HG03575 (cell line): ENCODE measurements at regions not wholly inside any gene's neighbourhood (a gene's known extent, or its start where the extent isn't known, plus 50 kb on each side); places are given as distances from the start of the nearest gene placed in this dataset.

ENCODE experiments used
- ATAC-seq: cut with Tn5 transposase; IDR thresholded peaks from one replicate; pipeline ENCODE4 v1.9.1; 2021; ENCODE audit not compliant: unreplicated experiment, insufficient number of reproducible peaks, low FRiP score; ENCODE audit errors: extremely low read depth

DNA sequence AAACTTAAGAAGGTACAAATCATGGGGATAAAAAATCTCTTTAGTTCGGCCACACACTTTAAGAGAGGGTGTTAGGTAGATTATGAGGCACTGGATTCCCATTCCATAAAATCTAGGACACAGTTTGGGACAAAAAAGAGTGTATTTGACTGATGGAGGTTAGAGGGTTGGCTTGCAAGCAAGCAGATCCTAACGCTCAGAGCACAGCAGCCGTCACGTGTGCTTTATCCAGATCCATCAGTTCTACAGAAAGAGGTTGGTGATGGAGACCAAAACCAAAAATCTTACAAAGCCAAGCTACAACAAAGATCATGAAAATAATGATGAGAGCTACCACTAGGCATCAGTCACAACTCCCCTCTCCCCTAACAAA lies 549.4 kb downstream of the TNS3 start:
- no peak for ATAC-seq

DNA sequence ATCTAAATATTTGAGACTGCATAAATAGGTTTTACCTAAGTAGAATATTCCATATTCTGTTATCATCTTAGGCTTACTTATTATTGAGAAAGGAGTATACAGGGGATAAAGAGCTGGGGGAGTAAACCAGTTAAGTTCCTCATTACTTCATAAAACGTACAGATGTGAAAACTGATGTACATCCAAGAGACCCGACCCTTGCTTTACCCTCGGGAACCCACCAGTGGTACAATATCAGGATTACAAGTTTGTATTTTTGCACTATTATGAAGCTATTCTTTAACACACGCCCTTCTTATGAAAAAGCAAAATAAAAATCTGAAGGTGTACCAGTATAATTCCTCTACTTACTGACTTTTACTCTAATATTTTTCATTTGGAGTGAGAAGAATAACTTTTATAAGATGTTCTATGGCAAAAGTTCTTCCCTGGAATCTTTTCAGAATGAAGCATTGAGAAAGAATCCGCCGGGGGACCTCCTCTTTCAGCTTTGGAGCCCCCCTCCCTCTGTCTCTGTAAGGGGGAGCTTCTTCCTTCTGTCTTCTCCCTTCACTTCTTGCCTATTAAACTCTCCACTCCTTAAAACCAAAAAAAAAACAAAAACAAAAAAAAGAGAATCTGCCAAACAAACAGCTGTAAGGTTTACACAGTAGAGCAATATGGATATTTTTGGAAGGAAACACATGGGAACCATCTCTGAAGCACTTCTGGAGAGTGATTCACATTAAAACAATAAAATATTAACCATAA lies 550.0 kb downstream of the TNS3 start:
- ATAC-seq = no peak

DNA sequence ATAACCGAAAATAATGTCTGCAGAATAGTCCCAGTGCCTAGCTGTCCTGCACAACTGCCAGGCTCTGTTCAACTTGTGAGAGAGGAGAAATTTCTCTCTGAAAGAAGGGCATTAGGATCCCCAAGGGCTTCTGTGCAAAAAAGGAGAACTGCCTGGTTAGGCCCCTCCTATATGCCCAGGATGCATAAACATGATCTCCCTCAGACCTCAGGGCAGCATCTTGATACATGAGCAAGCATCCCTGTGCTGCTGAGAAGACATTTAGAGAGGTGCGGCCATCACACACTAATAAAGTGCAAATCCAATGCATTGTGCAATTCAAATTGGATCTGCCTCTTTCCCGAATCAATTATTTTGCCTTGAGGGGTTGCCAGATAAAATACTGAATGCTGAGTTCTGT lies 553.6 kb downstream of the TNS3 start:
- ATAC-seq = no peak

DNA sequence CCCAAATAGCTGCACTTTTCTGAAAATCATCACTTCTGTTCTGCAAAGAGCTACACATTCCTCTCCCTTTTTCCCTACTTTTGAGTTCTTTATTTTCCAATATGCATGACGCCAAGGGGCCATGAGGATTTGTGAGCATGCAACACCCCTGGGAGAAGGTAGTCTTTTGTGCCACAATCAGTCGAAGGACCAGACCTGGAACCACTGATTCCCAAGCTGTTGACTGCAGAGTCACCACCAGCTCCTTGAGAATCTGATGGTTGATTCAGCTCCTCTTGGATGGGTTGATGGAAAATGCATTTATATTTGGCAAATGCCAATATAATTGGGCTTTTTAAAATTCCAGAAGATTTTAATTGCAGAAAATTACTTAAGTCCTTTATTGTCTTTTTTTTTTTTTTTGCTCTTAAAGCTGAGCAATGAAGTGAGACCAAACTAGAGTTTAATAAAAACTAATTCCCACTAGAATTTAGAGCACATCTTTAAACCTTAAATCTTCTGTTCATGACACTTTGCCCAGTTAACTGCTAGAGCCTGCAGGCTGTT lies 554.1 kb downstream of the TNS3 start:
- ATAC-seq = no peak

DNA sequence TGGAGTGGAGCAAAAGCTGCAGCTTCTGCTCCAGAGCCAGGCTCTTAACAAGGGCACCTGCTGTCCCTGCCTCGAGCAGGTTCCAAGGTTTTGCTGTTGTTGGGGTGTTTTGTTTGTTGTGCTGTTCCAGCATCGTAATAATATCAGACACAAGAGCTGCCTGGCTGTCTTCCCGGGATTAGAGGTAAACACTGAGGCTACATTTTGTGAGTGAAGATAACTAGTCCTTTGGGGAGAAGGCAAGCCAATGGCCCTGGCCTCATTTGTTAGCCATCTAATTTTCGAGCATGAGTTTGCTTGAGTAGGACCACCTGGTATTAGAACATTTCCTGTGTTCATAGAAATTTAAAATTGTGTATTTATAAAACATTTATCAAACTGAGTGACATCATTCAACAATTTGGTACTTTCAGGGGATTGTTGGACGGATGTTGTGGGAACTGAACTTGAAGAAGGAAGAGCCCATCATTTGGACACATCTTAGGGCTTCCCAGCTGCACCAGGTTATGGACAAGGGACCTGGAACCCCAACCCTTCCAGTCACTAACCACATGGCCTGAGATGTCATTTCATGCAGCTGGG lies 555.0 kb downstream of the TNS3 start:
- no peak for ATAC-seq

DNA sequence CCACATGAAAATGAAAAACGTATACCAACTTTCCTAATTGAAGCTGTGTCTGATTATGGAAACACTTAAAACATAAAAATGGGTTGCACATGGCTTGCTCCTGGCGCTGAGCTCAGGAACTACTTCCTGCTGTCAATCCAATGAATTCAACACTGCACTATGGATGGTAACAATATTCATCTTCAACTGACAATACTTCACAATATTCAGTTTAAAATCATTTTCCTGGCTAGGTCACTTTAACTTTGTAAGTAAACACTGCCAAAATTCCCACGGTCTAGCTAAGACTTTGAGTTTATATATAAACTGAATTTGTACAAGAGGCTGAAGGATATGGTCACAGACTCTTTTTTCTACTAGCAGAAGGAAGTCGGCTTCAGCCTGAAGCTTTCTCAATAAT lies 556.9 kb downstream of the TNS3 start:
- no peak for ATAC-seq

DNA sequence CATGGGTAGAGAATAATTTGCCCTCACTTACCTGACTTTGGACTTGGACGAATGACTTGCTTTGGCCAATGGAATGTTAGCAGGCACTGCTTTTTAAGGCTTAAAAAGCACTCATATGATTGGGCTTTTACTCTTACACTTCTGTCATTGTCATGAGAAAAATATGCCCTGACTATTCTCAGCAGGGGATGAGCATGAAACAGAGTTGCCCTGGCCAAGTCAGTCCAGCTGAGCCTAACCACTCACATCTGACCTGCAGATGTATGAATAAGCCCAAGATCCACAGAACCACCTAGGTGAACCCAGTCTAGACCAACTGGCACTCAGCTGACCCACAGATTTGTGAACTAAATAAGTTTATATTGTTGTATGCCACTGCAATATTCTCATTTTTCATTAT lies 573.5 kb downstream of the TNS3 start:
- ATAC-seq = no peak

DNA sequence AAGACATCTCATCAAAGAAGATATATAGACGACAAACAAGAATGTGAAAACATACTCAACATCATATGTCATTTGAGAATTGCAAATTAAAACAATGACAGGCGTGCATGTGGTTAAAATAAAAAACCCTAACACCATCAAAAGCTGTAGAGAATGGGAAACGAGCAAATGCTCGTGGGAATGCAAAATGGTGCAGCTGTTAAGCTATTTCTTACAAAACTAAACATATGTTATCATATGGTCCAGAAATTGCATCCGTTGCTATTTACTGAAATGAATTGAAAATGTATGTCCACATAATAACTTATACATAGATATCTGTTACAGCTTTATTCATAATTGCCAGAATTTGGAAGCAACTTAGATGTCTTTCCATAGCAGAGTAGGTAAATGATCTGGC lies 574.4 kb downstream of the TNS3 start:
- no peak for ATAC-seq

DNA sequence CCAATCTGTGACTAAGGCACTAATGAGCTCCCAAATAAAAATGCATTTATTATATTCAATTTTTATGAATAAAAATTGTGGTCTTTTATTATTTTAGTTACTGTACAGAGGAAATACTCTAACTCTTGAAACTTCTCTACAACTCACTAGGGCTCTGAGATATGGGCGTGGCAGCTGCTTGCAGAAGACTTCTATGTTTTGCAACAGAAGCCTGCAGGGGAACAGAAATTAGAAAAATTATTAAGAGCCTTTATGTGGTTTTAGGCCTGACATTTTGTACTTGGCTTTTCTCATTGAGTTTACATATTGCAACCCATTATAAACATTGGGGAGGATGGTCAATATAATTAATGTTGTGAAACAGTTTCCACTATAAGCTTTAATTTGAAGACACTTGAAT lies 581.4 kb downstream of the TNS3 start:
- ATAC-seq = no peak

DNA sequence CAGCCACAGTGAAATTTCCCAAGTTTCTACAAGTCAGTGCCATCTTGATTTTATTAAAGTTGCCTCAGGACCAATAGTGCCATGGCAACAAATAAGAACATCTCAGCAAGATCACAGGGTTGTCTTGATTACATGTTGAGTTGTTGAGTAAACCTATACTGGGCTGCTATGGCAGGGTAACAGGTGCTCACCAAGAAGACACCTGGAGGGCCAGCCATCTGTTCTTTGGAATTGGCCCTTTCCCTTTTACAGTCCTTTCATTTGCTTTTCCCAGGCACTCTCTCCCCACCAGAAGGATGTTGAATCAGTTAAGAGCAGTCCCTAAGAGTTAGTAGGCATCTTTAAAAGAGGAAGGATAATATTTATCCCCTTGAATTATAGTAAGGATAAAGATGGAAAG lies 582.0 kb downstream of the TNS3 start:
- no peak for ATAC-seq

DNA sequence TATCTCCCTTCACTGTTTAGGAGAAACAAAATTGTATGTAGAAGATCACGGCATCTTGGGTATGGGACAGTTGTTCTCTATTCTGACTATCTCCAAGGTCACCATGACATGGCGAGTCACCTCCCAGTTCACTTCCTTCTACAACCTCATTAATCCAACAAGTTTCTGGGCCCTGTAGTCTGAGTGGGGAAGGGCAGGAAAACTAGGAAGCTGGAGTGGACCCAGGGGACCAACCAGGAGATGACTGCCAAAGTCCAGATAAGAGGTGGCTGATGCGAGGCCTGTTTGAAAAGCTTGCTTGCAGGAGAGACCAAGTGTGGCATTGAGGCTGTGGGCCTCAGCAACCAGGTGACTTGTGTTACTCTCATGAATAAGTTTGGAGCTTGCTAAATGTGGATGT lies 584.9 kb downstream of the TNS3 start:
- ATAC-seq = no peak

DNA sequence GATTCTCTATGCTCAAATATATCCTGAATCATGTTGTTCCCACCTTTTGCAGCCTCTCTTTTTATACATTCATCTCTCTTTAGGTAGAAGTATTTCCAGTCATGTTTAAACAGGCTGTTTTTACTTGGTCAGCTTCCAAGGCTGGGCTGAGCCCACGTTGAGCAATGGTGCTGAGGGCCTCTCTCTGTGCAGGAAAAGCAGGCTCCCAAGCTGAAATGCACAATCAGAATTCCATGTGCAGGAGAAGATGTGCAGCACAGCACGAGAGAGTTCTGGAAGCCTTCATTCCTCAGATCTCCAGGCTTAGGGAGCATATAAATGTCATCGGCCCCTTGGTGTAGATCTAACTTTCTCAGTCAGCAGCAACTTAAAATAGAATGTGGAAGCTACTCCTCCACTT lies 588.5 kb downstream of the TNS3 start:
- no peak for ATAC-seq

DNA sequence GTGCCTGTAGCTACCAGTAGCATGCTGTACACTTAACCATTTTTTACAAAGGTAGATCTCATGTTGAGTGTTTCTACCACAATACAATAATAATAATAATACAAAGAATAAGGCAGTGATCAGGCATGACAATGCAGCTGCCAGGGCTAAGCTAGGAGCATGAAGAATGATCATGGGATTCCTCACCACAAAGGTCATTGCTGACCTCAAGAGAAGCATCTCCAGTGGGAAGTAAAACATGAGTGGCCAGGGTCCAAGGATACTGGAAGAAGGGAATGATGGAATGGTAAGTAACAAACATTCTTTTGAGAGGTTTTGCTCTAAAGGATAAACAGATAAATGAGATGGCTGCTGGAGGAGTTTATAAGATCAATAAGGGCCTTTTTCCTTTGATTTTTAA lies 591.1 kb downstream of the TNS3 start:
- no peak for ATAC-seq

DNA sequence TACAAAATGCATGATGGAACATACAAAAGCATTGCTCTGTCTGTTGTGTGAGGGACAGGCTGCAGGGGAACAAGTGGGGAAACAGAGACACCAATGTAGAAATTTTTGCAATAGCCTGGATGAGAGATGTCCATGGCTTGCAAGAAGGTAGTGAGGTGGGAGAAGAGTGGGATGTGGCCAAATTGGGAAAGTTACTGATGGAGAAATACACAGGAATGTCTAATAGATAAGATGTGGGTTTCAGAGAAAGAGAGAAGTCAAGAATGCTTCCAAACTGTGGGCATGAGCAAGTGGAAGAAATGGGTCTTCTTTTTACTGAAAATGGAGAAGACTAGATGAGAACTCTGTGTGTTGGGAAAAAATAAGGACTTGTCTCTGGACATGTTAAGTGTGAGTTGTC lies 592.7 kb downstream of the TNS3 start:
- no peak for ATAC-seq

DNA sequence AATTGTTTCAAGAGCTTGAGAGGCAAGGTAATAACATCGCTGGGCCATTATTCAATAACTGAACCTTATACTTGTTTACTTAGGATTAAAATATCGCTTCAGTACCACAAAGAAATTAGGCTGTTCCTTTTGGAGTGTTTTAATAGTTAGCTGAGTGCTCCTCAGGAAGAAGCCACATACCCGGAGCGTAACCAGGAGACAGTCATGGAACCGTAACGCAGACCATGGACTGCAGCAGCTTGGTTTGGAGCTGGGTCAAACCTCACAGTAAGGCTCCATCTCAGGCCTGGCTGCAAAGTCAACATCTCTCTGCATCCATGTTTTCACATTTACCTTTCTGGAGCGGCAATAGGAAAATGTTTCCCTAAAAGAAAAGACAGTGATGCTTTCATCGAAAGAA lies 599.0 kb downstream of the TNS3 start:
- ATAC-seq = no peak

DNA sequence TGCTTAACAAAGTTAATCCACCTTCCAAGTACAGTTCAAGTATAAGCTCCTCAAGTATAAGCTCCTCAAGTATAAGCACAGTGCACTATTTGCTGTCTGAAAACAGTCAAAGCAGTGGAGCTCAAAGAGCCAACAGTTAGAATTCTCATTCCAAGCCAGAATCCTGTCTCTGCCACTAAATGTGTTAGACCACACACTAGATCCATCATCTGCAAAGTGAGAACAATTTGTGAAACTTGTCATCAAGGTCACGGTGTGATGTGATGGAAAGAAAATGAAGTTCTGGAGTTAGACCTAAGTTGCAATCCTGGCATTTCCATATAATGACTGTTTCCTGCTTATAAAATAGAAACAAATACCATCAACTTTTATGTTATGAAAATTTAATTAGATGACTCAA lies 602.5 kb downstream of the TNS3 start:
- ATAC-seq = no peak

DNA sequence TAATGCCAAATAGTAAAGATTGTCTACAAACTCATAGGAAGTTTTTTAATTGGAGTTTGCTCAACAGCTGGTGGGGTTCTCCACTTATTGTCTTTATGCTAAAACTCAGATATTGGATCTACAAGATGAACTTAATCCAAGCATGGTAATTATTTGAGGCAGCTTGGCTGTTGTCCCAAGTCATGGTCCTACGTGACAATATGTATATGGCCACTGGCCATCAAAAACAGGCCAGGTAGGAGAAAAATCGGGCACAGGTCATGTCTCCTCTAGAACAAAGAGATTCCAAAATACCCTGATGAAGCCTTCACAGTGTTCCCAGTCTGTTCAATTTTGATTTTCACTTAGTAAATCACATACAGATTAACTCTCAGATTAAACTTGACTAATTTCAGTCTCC lies 606.4 kb downstream of the TNS3 start:
- no peak for ATAC-seq

DNA sequence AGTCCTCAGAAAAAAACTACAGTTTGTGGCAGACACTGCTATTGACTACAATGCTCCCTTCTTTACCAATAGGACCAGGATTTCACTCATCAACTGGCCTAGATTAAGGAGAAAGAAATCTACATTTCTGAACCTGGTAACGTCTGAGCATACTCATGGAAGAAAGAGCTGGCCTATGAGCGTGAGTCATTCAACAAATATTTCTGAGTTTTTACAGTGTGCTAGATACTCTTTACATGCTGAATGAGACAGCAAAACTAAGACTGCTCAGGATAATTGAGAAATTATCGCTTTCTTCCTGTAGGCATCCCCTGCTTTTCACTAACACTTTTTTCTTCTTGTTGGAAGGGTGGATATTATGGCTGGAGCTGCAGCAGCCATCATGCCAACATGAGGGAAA lies 609.7 kb downstream of the TNS3 start:
- ATAC-seq = no peak

DNA sequence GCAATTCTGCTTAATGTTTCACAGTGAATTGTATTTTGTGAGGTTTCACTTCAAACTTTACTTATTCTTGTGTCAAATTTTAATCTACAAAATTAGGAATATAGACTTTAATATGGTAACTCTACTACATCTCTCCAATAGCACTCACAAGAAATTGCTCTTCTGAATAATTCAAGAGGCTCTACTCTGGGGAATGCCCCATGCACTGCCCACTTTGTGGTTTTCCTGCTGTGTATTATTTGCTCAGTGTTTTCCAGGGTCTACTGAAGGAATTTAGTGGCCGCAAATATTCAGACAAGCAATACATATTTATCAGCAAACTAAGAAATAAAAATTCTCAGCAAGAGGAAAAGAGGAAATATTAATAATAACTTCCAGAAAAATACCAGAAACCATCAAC lies 611.4 kb downstream of the TNS3 start:
- no peak for ATAC-seq

DNA sequence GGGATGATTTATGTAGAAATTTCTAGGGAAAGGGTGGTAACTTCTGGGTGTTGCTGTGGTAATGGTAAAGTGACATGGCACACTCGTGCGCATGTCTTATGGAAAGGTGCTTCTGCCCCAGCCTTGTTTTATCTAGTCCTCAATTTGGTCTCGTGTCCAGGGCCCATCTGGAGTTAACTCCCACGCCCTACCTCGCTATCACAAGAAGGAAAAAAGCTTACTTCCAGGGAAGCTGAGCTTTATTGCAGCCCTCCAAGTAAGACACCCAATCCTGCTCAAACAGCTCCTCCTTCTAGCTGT lies 611.8 kb downstream of the TNS3 start:
- no peak for ATAC-seq
